ENCODE measurements at regions not wholly inside any gene's neighbourhood (a gene's known extent, or its start where the extent isn't known, plus 50 kb on each side); places are given as distances from the start of the nearest gene placed in this dataset.

GRCh38 chr4:127239902-127240763 is 392.6 kb upstream of the INTU start:
- ATAC-seq = peak; percentile 80
- no peak for TF ChIP-seq TSHZ2 (CRISPR knock-in tag; IDR thresholded peaks at IDR 0.05)
- peak; percentile 21; the same call in 1 of the 2 replicates for TF ChIP-seq TOX (CRISPR knock-in tag; IDR thresholded peaks at IDR 0.05; ENCODE audit: borderline replicate concordance)

GRCh38 chr4:127240764-127241105 is 392.0 kb upstream of the INTU start:
- peak; percentile 25 for ATAC-seq
- TF ChIP-seq OSR1 (CRISPR knock-in tag; IDR thresholded peaks at IDR 0.05) (no peak), CSRNP3 (CRISPR knock-in tag; IDR thresholded peaks at IDR 0.05) (no peak), ZNF70 (CRISPR knock-in tag; IDR thresholded peaks at IDR 0.05) (no peak), GLIS3 (CRISPR knock-in tag; IDR thresholded peaks at IDR 0.05) (no peak), ZNF8 (CRISPR knock-in tag; IDR thresholded peaks at IDR 0.05) (no peak), ZC3H10 (CRISPR knock-in tag; IDR thresholded peaks at IDR 0.05) (no peak), PPARA (CRISPR knock-in tag; IDR thresholded peaks at IDR 0.05; ENCODE audit: borderline replicate concordance) (no peak), PATZ1 (CRISPR knock-in tag; IDR thresholded peaks at IDR 0.05; ENCODE audit: borderline replicate concordance) (no peak), POU6F1 (CRISPR knock-in tag; IDR thresholded peaks at IDR 0.05; ENCODE audit: borderline replicate concordance, low read depth) (no peak), TCF4 (CRISPR knock-in tag; IDR thresholded peaks at IDR 0.05; ENCODE audit: borderline replicate concordance) (no peak), ESRRG (CRISPR knock-in tag; IDR thresholded peaks at IDR 0.05) (no peak), CSDC2 (CRISPR knock-in tag; IDR thresholded peaks at IDR 0.05) (no peak), CREB5 (CRISPR knock-in tag; IDR thresholded peaks at IDR 0.05; ENCODE audit: low read depth) (no peak), ZFP3 (CRISPR knock-in tag; IDR thresholded peaks at IDR 0.05) (no peak), ISL1 (CRISPR knock-in tag; IDR thresholded peaks at IDR 0.05) (no peak)

GRCh38 chr4:127244515-127244914 is 388.2 kb upstream of the INTU start:
- no peak for ATAC-seq

More at GRCh38 chr4:127244515-127244914, 388.2 kb upstream of the INTU start:
- no peak for TF ChIP-seq CSRNP3 (CRISPR knock-in tag; IDR thresholded peaks at IDR 0.05)
- no peak for TF ChIP-seq GLIS3 (CRISPR knock-in tag; IDR thresholded peaks at IDR 0.05)
- peak; percentile 19; the same call in 1 of the 2 replicates for TF ChIP-seq TOX (CRISPR knock-in tag; IDR thresholded peaks at IDR 0.05; ENCODE audit: borderline replicate concordance)
- TF ChIP-seq SNAI2 (CRISPR knock-in tag; IDR thresholded peaks at IDR 0.05) = no peak
- no peak for TF ChIP-seq POU6F1 (CRISPR knock-in tag; IDR thresholded peaks at IDR 0.05; ENCODE audit: borderline replicate concordance, low read depth)
- no peak for TF ChIP-seq ZNF8 (CRISPR knock-in tag; IDR thresholded peaks at IDR 0.05)
- no peak for TF ChIP-seq ZNF565 (CRISPR knock-in tag; conservative IDR thresholded peaks at IDR 0.05; ENCODE audit: low read depth)
